ENCODE measurements at regions not wholly inside any gene's neighbourhood (a gene's known extent, or its start where the extent isn't known, plus 50 kb on each side); places are given as distances from the start of the nearest gene placed in this dataset.
"Not testable (repeated sequence)": the region's sequence is repeated elsewhere in the genome, so short reads cannot be mapped to it uniquely, and the experiment has no call there.

GRCh38 chr13:91248249-91248648 lies 99.2 kb upstream of the MIR17HG start:
- no peak for TF ChIP-seq CTCF (IDR thresholded peaks at IDR 0.05)
- no peak overlapping the region for H3K27ac ChIP-seq
- no peaks in the 10 kb centered on the region for H3K27me3 ChIP-seq

GRCh38 chr13:91249370-91249769 lies 98.1 kb upstream of the MIR17HG start:
- H3K9me3 ChIP-seq: no peaks in the 10 kb centered on the region
- no peaks in the 10 kb centered on the region for H3K4me1 ChIP-seq
- H3K4me3 ChIP-seq: no peak overlapping the region

More at GRCh38 chr13:91248249-91248648, 99.2 kb upstream of the MIR17HG start:
- Histone ChIP-seq H3K9me3 (no peaks in the 10 kb centered on the region), H3K36me3 (no peaks in the 10 kb centered on the region), H3K4me1 (no peaks in the 10 kb centered on the region), H3K4me3 (no peak overlapping the region)
- DNase-seq (ENCODE audit: low spot score): no peak

GRCh38 chr13:91249861-91250260 lies 97.6 kb upstream of the MIR17HG start:
- no peaks in the 10 kb centered on the region for H3K4me1 ChIP-seq

More at GRCh38 chr13:91249370-91249769, 98.1 kb upstream of the MIR17HG start:
- DNase-seq (ENCODE audit: low spot score): no peak
- no peak for TF ChIP-seq CTCF (IDR thresholded peaks at IDR 0.05)
- H3K27ac ChIP-seq: no peak overlapping the region
- no peaks in the 10 kb centered on the region for H3K36me3 ChIP-seq
- no peaks in the 10 kb centered on the region for H3K27me3 ChIP-seq

GRCh38 chr13:91251573-91251972 lies 95.9 kb upstream of the MIR17HG start:
- not testable (repeated sequence) for H3K4me1 ChIP-seq; DNase-seq (ENCODE audit: low spot score); H3K9me3 ChIP-seq; H3K27ac ChIP-seq; H3K27me3 ChIP-seq; H3K4me3 ChIP-seq; H3K36me3 ChIP-seq

More at GRCh38 chr13:91249861-91250260, 97.6 kb upstream of the MIR17HG start:
- Histone ChIP-seq H3K27me3 (no peaks in the 10 kb centered on the region), H3K36me3 (no peaks in the 10 kb centered on the region), H3K9me3 (no peaks in the 10 kb centered on the region), H3K4me3 (no peak overlapping the region), H3K27ac (no peak overlapping the region)
- no peak for TF ChIP-seq CTCF (IDR thresholded peaks at IDR 0.05)
- DNase-seq (ENCODE audit: low spot score): no peak

GRCh38 chr13:91264484-91264883 lies 83.0 kb upstream of the MIR17HG start:
- peaks cover 0 to 18% of the 10 kb centered on the region in 2 donors for H3K9me3 ChIP-seq
- no peak overlapping the region for H3K27ac ChIP-seq
- no peak for DNase-seq (ENCODE audit: low spot score)
- no peaks in the 10 kb centered on the region for H3K27me3 ChIP-seq
- no peaks in the 10 kb centered on the region for H3K36me3 ChIP-seq
- TF ChIP-seq CTCF (IDR thresholded peaks at IDR 0.05): no peak
- no peak overlapping the region for H3K4me3 ChIP-seq
- H3K4me1 ChIP-seq: no peaks in the 10 kb centered on the region

- no peaks in the 10 kb centered on the region for H3K27me3 ChIP-seq
- no peaks in the 10 kb centered on the region for H3K36me3 ChIP-seq
- peaks cover 0 to 11% of the 10 kb centered on the region in 2 donors for H3K9me3 ChIP-seq
- no peak for TF ChIP-seq CTCF (IDR thresholded peaks at IDR 0.05)
- no peak overlapping the region for H3K27ac ChIP-seq
- H3K4me3 ChIP-seq: no peak overlapping the region
- DNase-seq (ENCODE audit: low spot score): no peak
- no peaks in the 10 kb centered on the region for H3K4me1 ChIP-seq
Measured at GRCh38 chr13:91269237-91269636, 78.2 kb upstream of the MIR17HG start.

Data from right atrium auricular region (tissue), 2 donors.